Stimulated activated CD4-positive, alpha-beta T cell treated with anti-CD3 and anti-CD28 coated beads, Interleukin-12 subunit alpha, Interleukin-12 subunit beta, amount 100 ng/mL, for 24 hours (primary cell): ENCODE measurements at regions not wholly inside any gene's neighbourhood (a gene's known extent, or its start where the extent isn't known, plus 50 kb on each side); places are given as distances from the start of the nearest gene placed in this dataset.
"Not testable (repeated sequence)": the region's sequence is repeated elsewhere in the genome, so short reads cannot be mapped to it uniquely, and the experiment has no call there.

ENCODE experiments used
- DNase-seq, 2 experiments: peaks; one replicate each; pipeline ENCODE4 v3.0.0-alpha.2; 2020; ENCODE audit warnings: low read depth in 2 of 2

DNA sequence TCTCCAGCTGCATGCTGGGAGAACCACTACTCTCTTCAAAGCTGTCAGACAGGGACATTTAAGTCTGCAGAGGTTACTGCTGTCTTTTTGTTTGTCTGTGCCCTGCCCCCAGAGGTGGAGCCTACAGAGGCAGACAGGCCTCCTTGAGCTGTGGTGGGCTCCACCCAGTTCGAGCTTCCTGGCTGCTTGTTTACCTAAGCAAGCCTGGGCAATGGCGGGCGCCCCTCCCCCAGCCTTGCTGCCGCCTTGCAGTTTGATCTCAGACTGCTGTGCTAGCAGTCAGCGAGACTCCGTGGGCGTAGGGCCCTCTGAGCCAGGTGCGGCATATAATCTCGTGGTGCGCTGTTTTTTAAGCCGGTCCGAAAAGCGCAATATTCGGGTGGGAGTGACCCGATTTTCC lies 215.0 kb downstream of the STIM2 start:
- not testable (repeated sequence) for DNase-seq

GRCh38 chr4:27078934-27079455 lies 218.4 kb downstream of the STIM2 start:
- DNase-seq = no peak

GRCh38 chr4:27081675-27082586 lies 221.3 kb downstream of the STIM2 start:
- no peak for DNase-seq

DNA sequence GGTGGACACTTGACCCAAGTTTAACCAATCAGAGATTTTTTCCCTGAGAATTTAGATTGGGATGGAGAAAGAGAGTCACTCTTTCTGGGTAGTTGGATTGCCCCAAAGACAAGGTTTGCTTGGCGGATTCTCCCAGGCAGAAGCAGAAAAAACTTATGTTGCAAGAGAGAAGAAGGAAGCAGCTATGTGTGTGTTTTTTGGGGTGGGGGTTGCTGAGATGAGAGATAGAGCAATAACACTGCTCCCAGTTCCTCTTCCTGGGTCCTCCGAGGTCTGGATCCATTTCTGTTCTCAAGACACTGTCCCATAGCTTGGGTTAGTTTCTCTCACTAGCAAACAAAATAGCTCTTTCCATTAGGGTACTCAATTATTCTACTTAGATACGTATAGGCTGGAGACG lies 222.1 kb downstream of the STIM2 start:
- DNase-seq = no peak

DNA sequence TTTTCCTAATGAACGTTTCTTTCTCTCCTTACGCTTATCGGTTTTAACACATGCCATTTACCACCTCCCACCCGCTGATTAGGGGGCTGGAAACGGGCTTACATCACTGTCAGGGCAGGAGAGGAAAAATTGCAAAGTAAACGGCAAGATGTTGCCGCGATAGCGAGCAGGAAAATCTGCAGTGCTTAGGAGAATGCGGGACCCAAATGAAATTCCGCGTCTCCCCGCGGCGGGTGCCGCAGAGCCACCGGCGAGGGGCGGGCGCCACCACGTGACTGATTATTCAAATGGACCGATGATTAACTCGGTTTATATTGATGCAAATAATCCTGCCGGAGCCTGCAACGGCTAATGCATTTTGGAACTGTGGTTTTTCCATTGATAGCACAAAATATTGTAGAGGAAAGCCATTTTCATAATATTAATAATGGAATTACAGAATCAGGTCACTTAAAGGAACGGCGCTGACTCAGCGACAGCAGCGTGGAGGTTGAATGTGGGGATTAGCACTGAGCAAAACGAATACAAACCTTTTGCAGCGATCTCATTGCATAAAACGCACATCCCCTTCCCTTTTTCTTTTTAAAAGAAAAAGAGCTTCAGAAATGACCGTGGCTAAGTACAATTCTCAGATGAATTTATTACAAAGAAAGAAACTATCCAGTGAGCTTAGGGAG lies 224.2 kb downstream of the STIM2 start:
- peak in 1 of 2 experiments; percentile 14 for DNase-seq

- no peak for DNase-seq
Measured at GRCh38 chr4:27085396-27085795, 224.8 kb downstream of the STIM2 start.

GRCh38 chr4:27087306-27088045 lies 226.8 kb downstream of the STIM2 start:
- no peak for DNase-seq

- no peak for DNase-seq
Measured at GRCh38 chr4:27088491-27088890, 227.8 kb downstream of the STIM2 start.

GRCh38 chr4:27089186-27089585 lies 228.5 kb downstream of the STIM2 start:
- DNase-seq = no peak

DNA sequence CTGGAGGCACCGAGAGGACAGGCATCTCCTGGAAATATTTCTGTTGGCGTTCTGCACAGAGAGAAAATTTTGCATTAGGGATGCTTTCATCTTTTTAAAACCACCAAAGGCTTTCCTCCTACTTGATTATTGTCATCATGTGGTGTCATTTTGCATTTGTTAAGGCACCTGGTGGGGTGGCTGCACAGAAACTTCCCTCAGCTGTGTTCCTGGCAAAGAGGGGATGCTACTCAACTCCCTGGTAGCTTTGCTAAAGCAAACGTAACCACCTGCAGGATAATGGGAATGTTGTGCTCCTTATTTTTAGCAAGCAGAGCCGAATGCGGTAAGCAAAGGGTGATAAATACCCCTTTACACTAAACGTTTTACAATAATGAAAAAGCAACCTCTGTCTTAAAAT lies 229.8 kb downstream of the STIM2 start:
- DNase-seq = no peak

DNA sequence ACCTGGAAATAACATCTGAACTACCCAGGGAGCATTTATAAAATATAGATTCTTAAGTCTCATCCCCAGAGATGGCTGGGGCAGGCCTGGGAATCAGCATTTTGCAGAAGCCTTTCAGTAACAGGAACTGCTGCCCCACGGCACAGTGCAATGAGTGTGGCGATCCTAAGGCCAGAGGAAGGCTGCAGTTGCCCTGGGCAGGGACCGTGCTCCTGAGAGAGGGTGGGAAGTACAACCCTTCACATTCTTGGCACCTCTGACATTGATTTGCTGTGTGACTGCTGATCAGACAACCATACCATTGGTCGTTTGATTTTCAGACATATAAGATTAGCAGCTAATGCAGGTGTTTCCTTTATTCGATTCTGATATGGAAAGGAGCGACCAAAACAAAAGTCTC lies 233.6 kb downstream of the STIM2 start:
- DNase-seq = no peak

DNA sequence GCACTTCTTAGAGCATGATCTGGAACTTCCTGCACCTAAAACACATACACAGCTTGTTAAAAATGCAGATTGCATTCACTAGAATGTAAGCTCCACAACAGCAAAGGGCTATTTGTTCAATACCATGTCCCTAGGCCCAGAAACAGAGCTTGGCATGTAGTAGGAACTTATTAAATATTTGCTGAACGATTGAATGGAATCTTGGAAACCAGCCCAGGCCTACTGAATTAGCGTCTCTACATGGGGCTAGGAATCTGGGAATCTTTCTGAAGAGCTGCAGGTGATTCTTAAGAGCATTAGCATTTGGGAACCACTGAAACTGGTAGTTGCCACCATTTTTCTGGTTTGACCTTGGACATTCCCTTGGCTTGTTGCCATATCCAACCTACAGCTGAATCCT lies 234.1 kb downstream of the STIM2 start:
- no peak for DNase-seq

DNA sequence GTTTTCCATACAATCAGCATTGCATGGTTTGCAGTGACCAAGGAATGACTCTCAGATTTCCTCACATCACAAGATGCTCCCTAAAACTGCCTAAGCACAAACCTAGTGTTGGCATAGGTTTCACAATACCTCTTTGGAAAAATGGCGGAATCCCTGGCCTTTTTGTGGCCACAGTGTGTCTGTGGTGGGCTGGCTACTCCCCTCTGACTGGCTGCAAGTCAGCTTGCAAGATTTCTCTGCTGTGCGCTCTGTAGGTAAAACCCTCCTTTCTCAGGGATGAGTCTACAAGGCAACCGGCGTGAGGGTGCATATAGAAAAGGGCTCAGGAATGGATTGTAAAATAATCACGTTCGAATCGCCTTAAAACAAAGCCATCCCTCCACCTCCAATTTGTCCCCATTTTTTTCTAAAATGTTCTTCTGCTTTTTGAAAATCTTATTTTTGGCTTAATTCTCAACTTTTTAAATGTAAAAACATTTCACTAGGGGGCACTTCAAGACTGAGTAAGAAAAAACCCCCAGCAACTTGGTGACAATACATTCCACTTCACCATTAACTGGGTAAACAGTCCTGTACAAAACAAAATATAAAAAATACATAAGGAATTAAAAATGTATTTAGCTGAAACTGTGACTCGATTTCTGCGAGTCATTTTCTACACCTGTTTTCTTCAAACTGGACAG lies 235.6 kb downstream of the STIM2 start:
- no peak for DNase-seq

DNA sequence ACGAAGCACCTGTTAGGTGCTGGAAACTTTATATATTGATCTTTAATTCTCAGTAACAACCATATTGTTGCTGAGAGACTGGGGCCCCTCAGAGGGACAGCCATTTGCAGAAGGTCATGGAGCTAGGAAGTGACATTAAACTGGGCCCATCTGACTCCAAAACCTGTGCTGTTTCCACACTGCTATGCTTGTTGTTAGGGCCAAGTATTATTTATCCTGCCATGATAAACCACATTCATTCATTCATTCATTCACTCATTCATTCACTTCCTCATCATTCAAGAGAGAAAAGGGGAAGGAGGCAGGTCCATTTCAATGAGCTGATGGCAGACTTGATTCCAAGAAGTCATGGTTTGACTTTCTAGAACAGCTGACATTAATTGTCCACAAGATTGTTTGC lies 237.4 kb downstream of the STIM2 start:
- no peak for DNase-seq

DNA sequence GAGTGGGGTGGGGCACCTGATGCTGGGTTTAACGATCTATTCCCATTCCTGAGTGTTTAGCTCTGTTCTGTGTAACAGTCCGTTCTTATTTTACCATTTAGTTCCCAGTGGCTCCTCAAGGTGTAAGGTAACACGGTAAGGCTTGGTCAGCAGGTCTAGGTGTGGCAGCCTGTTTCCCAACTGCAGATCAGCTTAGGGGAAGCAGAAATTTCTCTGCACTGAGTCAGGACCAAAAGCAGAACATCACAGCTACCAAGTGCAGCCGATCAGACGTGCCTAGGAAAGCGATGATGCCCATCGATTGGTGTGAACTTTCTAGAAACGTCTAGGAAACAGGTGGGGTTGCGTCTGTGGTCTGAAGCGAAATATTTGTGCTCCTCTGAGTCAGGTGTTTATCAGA lies 240.1 kb downstream of the STIM2 start:
- no peak for DNase-seq

DNA sequence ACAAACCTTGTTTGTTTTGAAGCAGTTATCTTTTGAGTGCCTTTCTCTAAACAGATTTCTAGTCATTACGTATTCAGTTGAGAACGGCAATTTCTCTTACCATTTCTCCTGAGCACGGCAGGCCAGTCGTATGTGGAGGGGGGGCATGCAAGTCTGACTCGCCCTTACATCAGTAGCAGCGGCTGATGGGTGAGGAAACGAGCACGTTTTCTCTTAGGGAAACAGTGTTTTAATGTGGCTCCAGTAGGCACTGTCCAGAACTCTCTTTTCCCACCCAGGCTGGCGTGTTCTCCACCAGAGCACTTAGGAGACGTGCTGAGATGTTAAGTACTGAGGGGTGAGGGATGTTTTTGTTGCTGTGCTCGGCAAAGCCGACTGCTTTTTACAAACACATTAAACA lies 240.5 kb downstream of the STIM2 start:
- no peak for DNase-seq

DNA sequence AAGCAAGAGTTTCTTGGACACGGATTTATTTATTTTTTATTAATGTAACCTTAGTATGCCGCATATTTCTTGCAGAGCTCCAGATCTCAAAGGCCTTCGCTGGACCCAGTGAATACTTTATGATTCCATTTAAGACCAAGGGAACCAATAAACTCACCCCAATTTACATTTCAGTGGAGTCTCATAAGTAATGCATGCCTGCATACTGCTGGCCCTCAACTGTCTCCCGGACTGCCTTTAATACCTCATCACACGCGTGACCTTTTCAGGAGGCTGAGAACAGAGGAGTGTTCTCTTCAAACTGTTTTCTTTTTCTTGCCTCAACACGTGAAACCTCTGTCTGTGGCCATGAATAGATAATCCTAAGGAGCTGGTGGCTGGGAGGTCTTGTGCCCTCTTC lies 240.9 kb downstream of the STIM2 start:
- no peak for DNase-seq

- no peak for DNase-seq
Measured at GRCh38 chr4:27111627-27112026, 251.0 kb downstream of the STIM2 start.

GRCh38 chr4:27112587-27112986 lies 251.9 kb downstream of the STIM2 start:
- DNase-seq = no peak

- no peak for DNase-seq
Measured at GRCh38 chr4:27115221-27115620, 254.6 kb downstream of the STIM2 start.

- DNase-seq = no peak
Measured at GRCh38 chr4:27117453-27117852, 256.8 kb downstream of the STIM2 start.

GRCh38 chr4:27119239-27119638 lies 258.6 kb downstream of the STIM2 start:
- DNase-seq = no peak
